ENCODE measurements at regions not wholly inside any gene's neighbourhood (a gene's known extent, or its start where the extent isn't known, plus 50 kb on each side); places are given as distances from the start of the nearest gene placed in this dataset.

GRCh38 chr9:89234205-89235067 is 55.8 kb upstream of the SHC3 start:
- H3K4me3 ChIP-seq (ENCODE audit: control insufficient read depth, low read depth, low read length), result no peak overlapping the region
- no peak for TF ChIP-seq CTCF (conservative IDR thresholded peaks at IDR 0.05; ENCODE audit: control insufficient read depth, insufficient read depth, low read depth, low read length)
- peak; percentile 22 for DNase-seq (ENCODE audit: low read depth)

DNA sequence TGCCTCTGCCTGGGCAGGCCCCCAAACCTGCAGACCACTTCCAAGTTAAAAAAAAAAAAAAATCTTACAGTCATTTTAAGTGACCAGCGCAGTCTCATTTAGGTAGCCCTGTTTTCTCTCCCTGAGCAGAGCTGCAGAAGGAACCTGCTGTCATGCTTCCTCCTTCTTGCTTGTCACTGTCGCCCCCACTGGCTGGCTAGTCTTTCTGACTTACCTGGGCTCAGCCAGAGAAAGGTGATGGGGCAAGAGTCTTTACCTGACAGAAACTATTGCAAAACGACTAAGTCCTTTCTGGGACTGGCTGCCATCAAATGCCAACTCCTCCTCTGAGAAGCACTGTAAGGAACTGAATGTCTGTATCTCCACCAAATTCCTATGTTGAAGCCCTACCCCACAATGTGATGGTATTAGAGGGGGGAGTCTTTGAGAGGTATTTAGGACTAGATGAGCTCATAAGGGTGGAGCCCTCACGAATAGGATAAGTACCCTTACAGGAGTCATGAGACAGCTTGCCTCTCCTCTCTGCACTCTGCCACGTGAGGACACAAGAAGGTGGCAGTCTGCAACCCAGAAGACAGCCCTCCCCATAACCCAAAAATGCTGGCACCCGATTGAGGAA is 58.4 kb upstream of the SHC3 start:
- no peak for TF ChIP-seq CTCF (conservative IDR thresholded peaks at IDR 0.05; ENCODE audit: control insufficient read depth, insufficient read depth, low read depth, low read length)
- no peak for DNase-seq (ENCODE audit: low read depth)
- H3K4me3 ChIP-seq (ENCODE audit: control insufficient read depth, low read depth, low read length), result no peak overlapping the region

- no peak for TF ChIP-seq CTCF (conservative IDR thresholded peaks at IDR 0.05; ENCODE audit: control insufficient read depth, insufficient read depth, low read depth, low read length)
- DNase-seq (ENCODE audit: low read depth), result no peak
- no peak overlapping the region for H3K4me3 ChIP-seq (ENCODE audit: control insufficient read depth, low read depth, low read length)
Measured at GRCh38 chr9:89238424-89238823, 59.8 kb upstream of the SHC3 start.

- no peak for DNase-seq (ENCODE audit: low read depth)
- no peak for TF ChIP-seq CTCF (conservative IDR thresholded peaks at IDR 0.05; ENCODE audit: control insufficient read depth, insufficient read depth, low read depth, low read length)
- no peak overlapping the region for H3K4me3 ChIP-seq (ENCODE audit: control insufficient read depth, low read depth, low read length)
Measured at GRCh38 chr9:89243296-89244061, 64.9 kb upstream of the SHC3 start.

- no peak for TF ChIP-seq CTCF (conservative IDR thresholded peaks at IDR 0.05; ENCODE audit: control insufficient read depth, insufficient read depth, low read depth, low read length)
- DNase-seq (ENCODE audit: low read depth), result no peak
- H3K4me3 ChIP-seq (ENCODE audit: control insufficient read depth, low read depth, low read length), result no peak overlapping the region
Measured at GRCh38 chr9:89246840-89247239, 64.2 kb upstream of the CKS2 start.

DNA sequence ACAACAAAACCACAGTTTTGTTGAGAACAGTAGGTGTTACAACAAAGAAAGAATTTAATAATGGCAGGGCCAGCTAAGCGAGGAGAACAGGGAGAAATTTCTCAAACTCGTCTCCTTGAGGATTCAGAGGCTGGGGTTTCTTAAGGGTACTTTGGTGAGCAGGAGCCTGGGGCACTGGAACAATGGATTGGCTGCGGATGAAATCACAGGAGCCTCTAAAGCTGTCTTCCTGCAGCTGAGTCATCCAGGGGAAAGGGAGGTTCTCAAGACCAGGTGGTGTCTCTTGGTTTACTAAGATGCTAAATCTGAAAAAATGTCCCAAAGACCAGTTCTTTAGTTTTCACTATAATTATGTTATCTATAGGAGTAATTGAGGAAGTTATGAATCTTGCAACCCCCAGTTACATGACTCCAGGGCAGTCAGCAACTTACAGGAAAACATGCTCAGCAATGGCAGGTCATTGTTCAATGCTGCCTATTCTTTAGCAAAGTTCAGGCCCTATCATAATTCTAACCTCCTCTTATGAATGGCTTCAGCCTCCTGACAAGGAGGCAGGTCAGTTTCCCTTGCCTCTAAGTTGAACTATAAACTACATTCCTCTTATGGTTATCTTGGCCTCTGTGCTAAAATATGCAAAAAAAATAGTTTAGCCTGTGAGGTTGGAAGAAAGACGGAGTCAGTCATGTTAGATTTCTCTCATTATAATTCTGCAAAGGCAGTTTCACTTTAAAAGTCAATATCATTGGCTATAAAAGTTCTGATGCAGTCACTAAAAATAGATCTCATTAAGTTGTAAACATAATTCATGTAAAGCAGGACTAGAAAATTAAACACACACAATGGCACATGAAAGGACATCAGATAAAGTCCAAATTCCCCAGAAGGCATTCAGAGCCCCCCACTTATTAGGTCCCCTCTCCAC is 63.3 kb upstream of the CKS2 start:
- TF ChIP-seq CTCF (conservative IDR thresholded peaks at IDR 0.05; ENCODE audit: control insufficient read depth, insufficient read depth, low read depth, low read length), result no peak
- DNase-seq (ENCODE audit: low read depth), result no peak
- H3K4me3 ChIP-seq (ENCODE audit: control insufficient read depth, low read depth, low read length), result no peak overlapping the region
